IMR-90 (cell line): ENCODE measurements at regions not wholly inside any gene's neighbourhood (a gene's known extent, or its start where the extent isn't known, plus 50 kb on each side); places are given as distances from the start of the nearest gene placed in this dataset.

Source experiments
- CEBPB ChIP-seq: IDR thresholded peaks from 2 replicates; pipeline ENCODE4 v1.6.1; 2012; ENCODE audit warnings: low read depth, low read length, improper control_type of control experiment
- CHD1 ChIP-seq: IDR thresholded peaks from 2 replicates; pipeline ENCODE4 v1.6.1; 2012; ENCODE audit warnings: low read depth, low read length, improper control_type of control experiment
- CTCF ChIP-seq: conservative IDR thresholded peaks from 2 replicates; pipeline ENCODE4 v1.5.1; 2012; ENCODE audit warnings: mild to moderate bottlenecking, low read depth, low read length, improper control_type of control experiment
- FOS ChIP-seq: fragments of 150-350 bp; IDR thresholded peaks from 2 replicates; pipeline ENCODE4 v1.6.1; 2016; ENCODE audit warnings: low read depth, low read length
- MXI1 ChIP-seq: IDR thresholded peaks from 2 replicates; pipeline ENCODE4 v1.6.1; 2012; ENCODE audit warnings: low read depth, mild to moderate bottlenecking, low read length, moderate library complexity, borderline replicate concordance
- NFE2L2 ChIP-seq: fragments of 150-350 bp; IDR thresholded peaks from 2 replicates; pipeline ENCODE4 v1.6.1; 2016; ENCODE audit warnings: low read depth, mild to moderate bottlenecking, low read length
- POLR2A ChIP-seq: IDR thresholded peaks from 2 replicates; pipeline ENCODE4 v1.6.1; 2012; ENCODE audit warnings: mild to moderate bottlenecking, low read depth, low read length
- RCOR1 ChIP-seq: IDR thresholded peaks from 2 replicates; pipeline ENCODE4 v1.6.1; 2012; ENCODE audit warnings: mild to moderate bottlenecking, low read length, improper control_type of control experiment; ENCODE audit not compliant: insufficient replicate concordance
- SMC3 ChIP-seq: fragments of 150-350 bp; IDR thresholded peaks from 2 replicates; pipeline ENCODE4 v1.6.1; 2016; ENCODE audit warnings: low read depth, mild to moderate bottlenecking, antibody characterized with exemption, low read length, moderate library complexity
- USF2 ChIP-seq: fragments of 150-350 bp; IDR thresholded peaks from 2 replicates; pipeline ENCODE4 v1.6.1; 2017; ENCODE audit warnings: mild to moderate bottlenecking, antibody characterized with exemption, low read length, low read depth

- no peak for TF ChIP-seq CTCF
- TF ChIP-seq POLR2A: no peak
- TF ChIP-seq MXI1: no peak
- TF ChIP-seq RCOR1: no peak
- TF ChIP-seq FOS: no peak
- no peak for TF ChIP-seq SMC3
- no peak for TF ChIP-seq CHD1
- no peak for TF ChIP-seq NFE2L2
- TF ChIP-seq CEBPB: no peak
- no peak for TF ChIP-seq USF2
These were observed 253.1 kb upstream of the NXPH2 start for GRCh38 chr2:139033300-139033699.
